PC-9 (cell line): ENCODE measurements at regions not wholly inside any gene's neighbourhood (a gene's known extent, or its start where the extent isn't known, plus 50 kb on each side); places are given as distances from the start of the nearest gene placed in this dataset.

Experiments
- EZH2 ChIP-seq: fragments of 200-600 bp; sonication (generic); IDR thresholded peaks from 2 replicates; pipeline ENCODE4 v1.8.0; 2017; ENCODE audit warnings: antibody characterized with exemption, low read depth
- TF ChIP-seq, protein P1 (sequence below): fragments of 200-600 bp; sonication (generic); conservative IDR thresholded peaks from 2 replicates; pipeline ENCODE4 v1.6.1; 2017; ENCODE audit warnings: mixed run types, antibody characterized with exemption, mild to moderate bottlenecking, moderate library complexity

DNA sequence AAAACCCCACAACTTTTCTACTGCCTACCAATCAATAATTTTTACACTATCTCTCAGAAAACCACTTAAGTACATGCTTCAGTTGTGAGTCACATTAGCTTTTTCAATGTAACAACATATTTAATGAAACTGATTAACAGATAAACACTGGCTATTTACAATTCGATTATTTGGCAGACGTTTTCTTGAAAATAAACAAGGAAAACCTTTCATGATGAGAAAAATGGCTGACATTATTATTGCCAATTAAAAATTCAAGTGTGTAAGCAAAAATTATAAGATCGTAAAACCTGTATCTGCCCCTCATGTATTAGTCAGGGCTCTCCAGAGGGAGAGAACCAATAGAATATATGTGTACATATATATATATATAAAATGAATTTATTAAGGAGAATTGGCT, 1555.5 kb upstream of the IGFBP7 start:
- TF ChIP-seq, protein P1, sequence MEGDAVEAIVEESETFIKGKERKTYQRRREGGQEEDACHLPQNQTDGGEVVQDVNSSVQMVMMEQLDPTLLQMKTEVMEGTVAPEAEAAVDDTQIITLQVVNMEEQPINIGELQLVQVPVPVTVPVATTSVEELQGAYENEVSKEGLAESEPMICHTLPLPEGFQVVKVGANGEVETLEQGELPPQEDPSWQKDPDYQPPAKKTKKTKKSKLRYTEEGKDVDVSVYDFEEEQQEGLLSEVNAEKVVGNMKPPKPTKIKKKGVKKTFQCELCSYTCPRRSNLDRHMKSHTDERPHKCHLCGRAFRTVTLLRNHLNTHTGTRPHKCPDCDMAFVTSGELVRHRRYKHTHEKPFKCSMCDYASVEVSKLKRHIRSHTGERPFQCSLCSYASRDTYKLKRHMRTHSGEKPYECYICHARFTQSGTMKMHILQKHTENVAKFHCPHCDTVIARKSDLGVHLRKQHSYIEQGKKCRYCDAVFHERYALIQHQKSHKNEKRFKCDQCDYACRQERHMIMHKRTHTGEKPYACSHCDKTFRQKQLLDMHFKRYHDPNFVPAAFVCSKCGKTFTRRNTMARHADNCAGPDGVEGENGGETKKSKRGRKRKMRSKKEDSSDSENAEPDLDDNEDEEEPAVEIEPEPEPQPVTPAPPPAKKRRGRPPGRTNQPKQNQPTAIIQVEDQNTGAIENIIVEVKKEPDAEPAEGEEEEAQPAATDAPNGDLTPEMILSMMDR: no peak
- no peak for TF ChIP-seq EZH2
